ENCODE measurements at regions not wholly inside any gene's neighbourhood (a gene's known extent, or its start where the extent isn't known, plus 50 kb on each side); places are given as distances from the start of the nearest gene placed in this dataset.

- TF ChIP-seq POLR2A (IDR thresholded peaks at IDR 0.05; ENCODE audit: low read length) (no peak), GATA1 (IDR thresholded peaks at IDR 0.05; ENCODE audit: low read depth, low read length) (no peak)
Observed at GRCh38 chr3:76656531-76657070, 383.3 kb upstream of the ROBO2 start.

All from erythroblast (primary cell).